Hematopoietic multipotent progenitor cell treated with erythropoietin and hydrocortisone succinate and interleukin-3 and kit ligand, for 15 days (in vitro differentiated cells): ENCODE measurements at regions not wholly inside any gene's neighbourhood (a gene's known extent, or its start where the extent isn't known, plus 50 kb on each side); places are given as distances from the start of the nearest gene placed in this dataset.
"Not testable (repeated sequence)": the region's sequence is repeated elsewhere in the genome, so short reads cannot be mapped to it uniquely, and the experiment has no call there.

ENCODE experiments used
- DNase-seq: peaks from one replicate; pipeline ENCODE4 v3.0.0-alpha.2; 2015; ENCODE audit warnings: low spot score

- DNase-seq, result no peak
These were observed 356.4 kb downstream of the FOXL1 start for GRCh38 chr16:86934581-86935375.

GRCh38 chr16:86939609-86940008 is 361.3 kb downstream of the FOXL1 start:
- no peak for DNase-seq

- DNase-seq, result no peak
These were observed 363.4 kb downstream of the FOXL1 start for GRCh38 chr16:86941731-86942130.

- DNase-seq, result no peak
These were observed 364.1 kb downstream of the FOXL1 start for GRCh38 chr16:86942151-86943051.

GRCh38 chr16:86945166-86945900 is 367.0 kb downstream of the FOXL1 start:
- no peak for DNase-seq

- no peak for DNase-seq
These were observed 368.0 kb downstream of the FOXL1 start for GRCh38 chr16:86946396-86946795.

- no peak for DNase-seq
These were observed 368.6 kb downstream of the FOXL1 start for GRCh38 chr16:86946981-86947380.

GRCh38 chr16:86948046-86948445 is 369.1 kb downstream of the C16orf95 start:
- no peak for DNase-seq

- DNase-seq, result no peak
These were observed 368.1 kb downstream of the C16orf95 start for GRCh38 chr16:86949116-86949515.

- DNase-seq, result no peak
These were observed 367.6 kb downstream of the C16orf95 start for GRCh38 chr16:86949630-86950029.

GRCh38 chr16:86951041-86951822 is 366.0 kb downstream of the C16orf95 start:
- DNase-seq, result no peak

- DNase-seq, result no peak
These were observed 365.2 kb downstream of the C16orf95 start for GRCh38 chr16:86951831-86952598.

GRCh38 chr16:86952769-86953168 is 364.4 kb downstream of the C16orf95 start:
- no peak for DNase-seq

- no peak for DNase-seq
These were observed 363.4 kb downstream of the C16orf95 start for GRCh38 chr16:86953631-86954391.

GRCh38 chr16:86955136-86955855 is 361.9 kb downstream of the C16orf95 start:
- no peak for DNase-seq

- DNase-seq, result no peak
These were observed 360.8 kb downstream of the C16orf95 start for GRCh38 chr16:86956437-86956836.

GRCh38 chr16:86957662-86958198 is 359.5 kb downstream of the C16orf95 start:
- DNase-seq, result not testable (repeated sequence)

- DNase-seq, result no peak
These were observed 358.8 kb downstream of the C16orf95 start for GRCh38 chr16:86958423-86958822.

- no peak for DNase-seq
These were observed 358.0 kb downstream of the C16orf95 start for GRCh38 chr16:86959091-86959651.
